Calu3 (cell line): ENCODE measurements at regions not wholly inside any gene's neighbourhood (a gene's known extent, or its start where the extent isn't known, plus 50 kb on each side); places are given as distances from the start of the nearest gene placed in this dataset.
A peak's percentile ranks its signal among the peaks of the same experiment; 100 is the strongest.

Source experiments
- BruUV-seq: library from RNA; stranded (reverse); fragments of 400-500 nt; replicated peaks from 2 replicates; lab custom pipeline; 2021; lab: Mats Ljungman, UMichigan
- CTCF ChIA-PET: fragments of 300-600 bp; sonication (Branson Sonifier 250); formaldehyde crosslinking; loops from one replicate; lab custom pipeline; 2022; ENCODE audit warnings: antibody characterized with exemption; lab: Charles Lee
- DNase-seq: peaks from one replicate; pipeline ENCODE4 v3.0.0; 2022
- H3K27ac Mint-ChIP-seq: one replicate; pipeline ENCODE4 v1.8.0; 2022; ENCODE audit warnings: mixed read lengths; ENCODE audit not compliant: unreplicated experiment
- H3K27me3 Mint-ChIP-seq: one replicate; pipeline ENCODE4 v1.8.0; 2022; ENCODE audit warnings: mixed read lengths; ENCODE audit not compliant: unreplicated experiment
- H3K36me3 Mint-ChIP-seq: one replicate; pipeline ENCODE4 v1.8.0; 2022; ENCODE audit warnings: mild to moderate bottlenecking, moderate library complexity, mixed read lengths; ENCODE audit not compliant: insufficient read depth, unreplicated experiment
- H3K4me1 Mint-ChIP-seq: one replicate; pipeline ENCODE4 v1.8.0; 2022; ENCODE audit warnings: mild to moderate bottlenecking, low read depth, mixed read lengths; ENCODE audit not compliant: unreplicated experiment
- H3K4me3 Mint-ChIP-seq: one replicate; pipeline ENCODE4 v1.8.0; 2022; ENCODE audit warnings: mild to moderate bottlenecking, low read depth, moderate library complexity, mixed read lengths; ENCODE audit not compliant: unreplicated experiment
- H3K9me3 Mint-ChIP-seq: one replicate; pipeline ENCODE4 v1.8.0; 2022; ENCODE audit warnings: low read depth, mixed read lengths; ENCODE audit not compliant: unreplicated experiment
- intact Hi-C: fragments of 100-400 bp; cut with micrococcal nuclease; formaldehyde crosslinking; loops from one replicate; pipeline ENCODE4 v1.10.0; 2022; ENCODE audit not compliant: unreplicated experiment
- TF ChIP-seq, protein P1 (sequence below): fragments of 200-600 bp; IDR thresholded peaks from one replicate; pipeline ENCODE4 v1.8.0; 2022; ENCODE audit warnings: antibody characterized with exemption; ENCODE audit not compliant: unreplicated experiment

DNA sequence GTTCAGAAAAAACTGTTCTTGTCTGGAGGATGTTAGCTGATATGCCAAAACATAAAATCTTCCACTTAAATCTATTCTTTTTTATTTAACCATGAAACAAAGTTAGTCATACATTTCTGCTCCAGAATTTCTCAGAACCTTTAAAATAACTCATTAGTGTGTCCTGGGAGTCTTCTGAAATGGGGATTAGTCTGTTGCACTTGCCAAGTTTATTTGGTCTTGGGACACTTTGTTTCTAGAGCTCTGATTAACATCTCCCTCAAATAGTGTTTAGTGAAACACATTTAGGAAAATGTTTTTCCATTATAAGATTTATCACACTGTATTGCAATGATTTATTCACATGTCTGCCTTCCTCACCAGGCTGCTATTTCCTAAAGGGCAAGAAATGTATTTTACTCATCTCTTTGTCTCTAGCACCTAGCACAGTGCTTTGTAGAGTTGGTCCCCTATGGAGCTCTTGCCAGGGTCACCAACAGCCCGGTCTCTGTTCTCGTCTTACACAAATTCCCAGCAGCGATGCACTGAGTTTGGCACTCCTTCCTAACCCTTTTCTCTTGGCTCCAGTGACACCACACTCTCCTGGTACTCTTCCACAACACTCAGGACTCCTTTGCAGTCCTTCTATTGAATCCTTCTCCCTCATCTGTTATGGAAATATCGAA is 189.2 kb downstream of the CSNK2A3 start:
- no peak overlapping the region for H3K27ac Mint-ChIP-seq
- BruUV-seq, result no TSS peak
- TF ChIP-seq, protein P1, sequence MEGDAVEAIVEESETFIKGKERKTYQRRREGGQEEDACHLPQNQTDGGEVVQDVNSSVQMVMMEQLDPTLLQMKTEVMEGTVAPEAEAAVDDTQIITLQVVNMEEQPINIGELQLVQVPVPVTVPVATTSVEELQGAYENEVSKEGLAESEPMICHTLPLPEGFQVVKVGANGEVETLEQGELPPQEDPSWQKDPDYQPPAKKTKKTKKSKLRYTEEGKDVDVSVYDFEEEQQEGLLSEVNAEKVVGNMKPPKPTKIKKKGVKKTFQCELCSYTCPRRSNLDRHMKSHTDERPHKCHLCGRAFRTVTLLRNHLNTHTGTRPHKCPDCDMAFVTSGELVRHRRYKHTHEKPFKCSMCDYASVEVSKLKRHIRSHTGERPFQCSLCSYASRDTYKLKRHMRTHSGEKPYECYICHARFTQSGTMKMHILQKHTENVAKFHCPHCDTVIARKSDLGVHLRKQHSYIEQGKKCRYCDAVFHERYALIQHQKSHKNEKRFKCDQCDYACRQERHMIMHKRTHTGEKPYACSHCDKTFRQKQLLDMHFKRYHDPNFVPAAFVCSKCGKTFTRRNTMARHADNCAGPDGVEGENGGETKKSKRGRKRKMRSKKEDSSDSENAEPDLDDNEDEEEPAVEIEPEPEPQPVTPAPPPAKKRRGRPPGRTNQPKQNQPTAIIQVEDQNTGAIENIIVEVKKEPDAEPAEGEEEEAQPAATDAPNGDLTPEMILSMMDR, result no peak
- no peaks in the 10 kb centered on the region for H3K36me3 Mint-ChIP-seq
- DNase-seq, result no peak
- H3K4me3 Mint-ChIP-seq, result no peak overlapping the region
- peaks cover 68% of the 10 kb centered on the region for H3K27me3 Mint-ChIP-seq
- intact Hi-C loops, result no loop called here
- CTCF ChIA-PET, result interaction anchor here (0.6 to 1.2 kb wide), 2 partner anchors 14 to 624 kb away, joined by 4 read pairs; no protein-coding TSS in a partner anchor
- no peaks in the 10 kb centered on the region for H3K9me3 Mint-ChIP-seq
- peaks cover 10% of the 10 kb centered on the region for H3K4me1 Mint-ChIP-seq

DNA sequence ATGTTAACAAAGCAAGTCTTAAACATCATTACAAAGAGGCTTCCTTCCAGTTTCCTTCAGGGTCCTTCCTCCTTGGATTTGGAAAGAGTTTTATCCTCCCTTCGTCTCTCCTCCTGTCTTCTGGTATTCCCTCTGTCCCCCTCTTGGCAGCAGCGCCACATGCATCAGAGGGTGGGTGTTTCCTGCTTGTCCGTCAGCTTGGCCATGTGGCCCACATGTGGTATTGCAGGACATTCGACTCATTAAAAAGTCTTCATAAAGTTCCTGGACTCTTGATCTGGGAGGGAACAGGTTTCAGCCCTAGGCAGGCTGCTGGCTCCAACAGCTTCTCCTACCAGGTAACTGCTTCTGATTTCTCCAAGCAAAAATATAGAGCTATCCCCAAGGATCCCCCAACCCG is 189.8 kb downstream of the CSNK2A3 start:
- TF ChIP-seq, protein P1, result peak; percentile 32
- intact Hi-C loops, result no loop called here
- Mint-ChIP-seq H3K27ac (no peak overlapping the region), H3K4me3 (no peak overlapping the region), H3K9me3 (no peaks in the 10 kb centered on the region), H3K36me3 (no peaks in the 10 kb centered on the region), H3K4me1 (peaks cover 10% of the 10 kb centered on the region), H3K27me3 (peaks cover 68% of the 10 kb centered on the region)
- peak; percentile 32 for DNase-seq
- CTCF ChIA-PET, result interaction anchor here (1.2 kb wide), 1 partner anchor 625 kb away, joined by 4 read pairs; no protein-coding TSS in a partner anchor
- no TSS peak for BruUV-seq

DNA sequence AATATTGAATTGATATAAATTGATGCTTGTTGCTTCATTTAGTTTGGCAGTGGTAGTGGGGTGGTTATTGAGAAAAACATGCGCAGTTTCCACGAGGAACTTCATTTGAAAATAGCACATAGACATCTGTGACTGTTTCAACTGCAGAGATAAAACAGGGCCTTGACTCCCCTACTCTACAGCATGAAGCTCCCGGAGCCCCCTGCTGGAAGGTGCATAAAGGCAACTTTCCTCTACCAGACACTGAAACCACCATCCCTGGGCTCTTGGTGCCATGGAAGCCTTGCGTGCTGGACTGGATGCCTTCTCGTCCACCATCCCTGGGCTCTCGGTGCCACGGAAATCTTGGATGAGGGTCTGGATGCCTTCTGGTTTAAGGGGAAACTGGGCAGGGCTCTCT is 195.9 kb downstream of the CSNK2A3 start:
- Mint-ChIP-seq H3K4me3 (no peak overlapping the region), H3K9me3 (no peaks in the 10 kb centered on the region), H3K4me1 (no peaks in the 10 kb centered on the region), H3K27me3 (peaks cover 67% of the 10 kb centered on the region), H3K27ac (no peak overlapping the region), H3K36me3 (no peaks in the 10 kb centered on the region)
- CTCF ChIA-PET, result interaction anchor here (0.6 kb wide), 1 partner anchor 477 kb away, joined by 7 read pairs; no protein-coding TSS in a partner anchor
- intact Hi-C loops, result no loop called here
- BruUV-seq, result no TSS peak
- TF ChIP-seq, protein P1, result no peak
- DNase-seq, result peak; percentile 36

DNA sequence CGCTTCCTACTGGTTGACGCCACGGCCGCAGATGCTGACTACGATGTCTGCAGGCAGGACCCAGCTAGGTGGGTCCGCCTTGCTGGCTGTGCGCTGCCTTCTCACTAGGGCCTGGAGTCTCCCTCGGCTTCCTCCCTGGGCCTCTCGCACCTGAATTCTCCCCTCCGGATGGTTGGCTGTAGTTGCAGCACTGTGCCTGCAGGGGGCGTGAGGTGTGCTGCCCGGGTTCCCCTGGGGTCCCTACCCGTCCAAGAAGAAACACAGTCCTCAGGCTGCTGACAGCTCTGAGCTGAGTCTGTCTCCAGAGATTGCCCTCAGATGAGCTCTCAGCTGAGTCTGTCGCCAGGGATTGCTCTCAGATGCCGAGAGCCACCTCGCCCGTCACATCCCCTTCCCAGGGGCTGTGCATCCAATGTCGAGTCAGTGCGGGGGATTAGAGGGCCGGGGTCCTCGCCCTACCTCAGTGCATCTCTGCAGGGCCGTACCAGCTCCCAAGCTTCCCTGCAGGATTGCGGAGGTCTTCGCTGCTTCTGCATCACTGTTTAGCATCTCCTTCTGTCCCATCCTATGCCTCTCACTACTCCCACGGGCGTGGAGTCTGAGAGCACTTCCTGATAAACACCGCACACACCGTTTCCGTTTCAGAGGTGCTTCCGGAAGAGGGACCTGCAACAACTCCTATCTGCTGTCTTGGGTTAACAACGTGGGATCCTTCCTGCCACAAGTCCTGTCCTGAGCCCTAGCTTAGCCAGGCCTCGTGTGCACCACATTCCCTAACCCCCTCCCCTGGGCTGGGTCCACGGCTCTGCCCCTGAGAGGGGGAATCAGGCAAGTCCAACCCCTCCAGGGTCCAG is 196.9 kb downstream of the CSNK2A3 start:
- Mint-ChIP-seq H3K4me1 (no peaks in the 10 kb centered on the region), H3K4me3 (no peak overlapping the region), H3K27ac (no peak overlapping the region), H3K27me3 (peaks cover 62% of the 10 kb centered on the region), H3K36me3 (no peaks in the 10 kb centered on the region), H3K9me3 (no peaks in the 10 kb centered on the region)
- DNase-seq, result peak; percentile 36
- CTCF ChIA-PET, result interaction anchor here (1.1 kb wide), 1 partner anchor 31 kb away, joined by 3 read pairs; no protein-coding TSS in a partner anchor
- BruUV-seq, result no TSS peak
- TF ChIP-seq, protein P1, result peak; percentile 60
- intact Hi-C loops, result no loop called here
